Right lobe of liver (tissue), 4 donors: ENCODE measurements at regions not wholly inside any gene's neighbourhood (a gene's known extent, or its start where the extent isn't known, plus 50 kb on each side); places are given as distances from the start of the nearest gene placed in this dataset.

Experiments used
- CTCF ChIP-seq, 4 donors: fragments of 200-600 bp in 3 of 4; fragments of 450-650 bp in 1 of 4; IDR thresholded peaks; one replicate each; pipeline versions ENCODE4 v1.5.1 to v1.8.0; 2016 to 2022; ENCODE audit warnings: antibody characterized with exemption in 4 of 4, mild to moderate bottlenecking in 2 of 4
- POLR2A ChIP-seq: fragments of 450-650 bp; IDR thresholded peaks from one replicate; pipeline ENCODE4 v1.6.1; 2017; ENCODE audit warnings: antibody characterized with exemption, mild to moderate bottlenecking
- donor health status: DM: no; HTN: no; CAD: no.
- donor health status: DM: no; HTN: no; CAD: no.
- donor health status: DM: no; HTN: yes; CAD: no.

- no peak for TF ChIP-seq CTCF (IDR thresholded peaks at IDR 0.05)
- no peak for TF ChIP-seq POLR2A
Observed at GRCh38 chr10:4396401-4397283, 429.4 kb upstream of the AKR1E2 start.
